Calu3 (cell line): ENCODE measurements at regions not wholly inside any gene's neighbourhood (a gene's known extent, or its start where the extent isn't known, plus 50 kb on each side); places are given as distances from the start of the nearest gene placed in this dataset.

ENCODE experiments used
- BruUV-seq: library from RNA; stranded (reverse); fragments of 400-500 nt; replicated peaks from 2 replicates; lab custom pipeline; 2021; lab: Mats Ljungman, UMichigan
- CTCF ChIA-PET: fragments of 300-600 bp; sonication (Branson Sonifier 250); formaldehyde crosslinking; loops from one replicate; lab custom pipeline; 2022; ENCODE audit warnings: antibody characterized with exemption; lab: Charles Lee
- DNase-seq: peaks from one replicate; pipeline ENCODE4 v3.0.0; 2022
- H3K27ac Mint-ChIP-seq: one replicate; pipeline ENCODE4 v1.8.0; 2022; ENCODE audit warnings: mixed read lengths; ENCODE audit not compliant: unreplicated experiment
- H3K27me3 Mint-ChIP-seq: one replicate; pipeline ENCODE4 v1.8.0; 2022; ENCODE audit warnings: mixed read lengths; ENCODE audit not compliant: unreplicated experiment
- H3K36me3 Mint-ChIP-seq: one replicate; pipeline ENCODE4 v1.8.0; 2022; ENCODE audit warnings: mild to moderate bottlenecking, moderate library complexity, mixed read lengths; ENCODE audit not compliant: insufficient read depth, unreplicated experiment
- H3K4me1 Mint-ChIP-seq: one replicate; pipeline ENCODE4 v1.8.0; 2022; ENCODE audit warnings: mild to moderate bottlenecking, low read depth, mixed read lengths; ENCODE audit not compliant: unreplicated experiment
- H3K4me3 Mint-ChIP-seq: one replicate; pipeline ENCODE4 v1.8.0; 2022; ENCODE audit warnings: mild to moderate bottlenecking, low read depth, moderate library complexity, mixed read lengths; ENCODE audit not compliant: unreplicated experiment
- H3K9me3 Mint-ChIP-seq: one replicate; pipeline ENCODE4 v1.8.0; 2022; ENCODE audit warnings: low read depth, mixed read lengths; ENCODE audit not compliant: unreplicated experiment
- intact Hi-C: fragments of 100-400 bp; cut with micrococcal nuclease; formaldehyde crosslinking; loops from one replicate; pipeline ENCODE4 v1.10.0; 2022; ENCODE audit not compliant: unreplicated experiment
- TF ChIP-seq, protein P1 (sequence below): fragments of 200-600 bp; IDR thresholded peaks from one replicate; pipeline ENCODE4 v1.8.0; 2022; ENCODE audit warnings: antibody characterized with exemption; ENCODE audit not compliant: unreplicated experiment

DNA sequence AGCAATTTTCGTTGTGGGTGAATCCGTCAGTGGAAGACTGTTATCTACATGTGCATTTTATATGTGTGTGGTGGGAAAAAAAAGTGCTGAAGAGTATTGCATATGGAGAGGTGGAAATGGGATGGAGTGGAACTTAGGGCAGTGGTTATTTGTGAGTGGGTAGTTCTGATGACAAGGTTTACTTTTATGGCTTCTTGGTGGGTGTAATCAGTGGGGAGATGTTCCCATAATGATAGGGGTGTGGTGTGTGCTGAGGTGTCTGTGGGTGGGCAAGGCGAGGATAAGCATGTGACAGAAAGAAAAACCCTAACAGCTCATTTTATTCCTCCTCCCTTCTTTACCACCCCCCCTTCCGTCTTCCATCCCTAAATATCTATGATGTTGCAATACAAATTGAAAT is 288.1 kb downstream of the NUF2 start:
- H3K9me3 Mint-ChIP-seq, result peaks cover 9% of the 10 kb centered on the region
- CTCF ChIA-PET, result no interaction called here
- H3K27me3 Mint-ChIP-seq, result no peaks in the 10 kb centered on the region
- TF ChIP-seq, protein P1, sequence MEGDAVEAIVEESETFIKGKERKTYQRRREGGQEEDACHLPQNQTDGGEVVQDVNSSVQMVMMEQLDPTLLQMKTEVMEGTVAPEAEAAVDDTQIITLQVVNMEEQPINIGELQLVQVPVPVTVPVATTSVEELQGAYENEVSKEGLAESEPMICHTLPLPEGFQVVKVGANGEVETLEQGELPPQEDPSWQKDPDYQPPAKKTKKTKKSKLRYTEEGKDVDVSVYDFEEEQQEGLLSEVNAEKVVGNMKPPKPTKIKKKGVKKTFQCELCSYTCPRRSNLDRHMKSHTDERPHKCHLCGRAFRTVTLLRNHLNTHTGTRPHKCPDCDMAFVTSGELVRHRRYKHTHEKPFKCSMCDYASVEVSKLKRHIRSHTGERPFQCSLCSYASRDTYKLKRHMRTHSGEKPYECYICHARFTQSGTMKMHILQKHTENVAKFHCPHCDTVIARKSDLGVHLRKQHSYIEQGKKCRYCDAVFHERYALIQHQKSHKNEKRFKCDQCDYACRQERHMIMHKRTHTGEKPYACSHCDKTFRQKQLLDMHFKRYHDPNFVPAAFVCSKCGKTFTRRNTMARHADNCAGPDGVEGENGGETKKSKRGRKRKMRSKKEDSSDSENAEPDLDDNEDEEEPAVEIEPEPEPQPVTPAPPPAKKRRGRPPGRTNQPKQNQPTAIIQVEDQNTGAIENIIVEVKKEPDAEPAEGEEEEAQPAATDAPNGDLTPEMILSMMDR, result no peak
- H3K4me3 Mint-ChIP-seq, result no peak overlapping the region
- DNase-seq, result no peak
- no peak overlapping the region for H3K27ac Mint-ChIP-seq
- BruUV-seq, result no TSS peak
- H3K36me3 Mint-ChIP-seq, result no peaks in the 10 kb centered on the region
- intact Hi-C loops, result no loop called here
- no peaks in the 10 kb centered on the region for H3K4me1 Mint-ChIP-seq

DNA sequence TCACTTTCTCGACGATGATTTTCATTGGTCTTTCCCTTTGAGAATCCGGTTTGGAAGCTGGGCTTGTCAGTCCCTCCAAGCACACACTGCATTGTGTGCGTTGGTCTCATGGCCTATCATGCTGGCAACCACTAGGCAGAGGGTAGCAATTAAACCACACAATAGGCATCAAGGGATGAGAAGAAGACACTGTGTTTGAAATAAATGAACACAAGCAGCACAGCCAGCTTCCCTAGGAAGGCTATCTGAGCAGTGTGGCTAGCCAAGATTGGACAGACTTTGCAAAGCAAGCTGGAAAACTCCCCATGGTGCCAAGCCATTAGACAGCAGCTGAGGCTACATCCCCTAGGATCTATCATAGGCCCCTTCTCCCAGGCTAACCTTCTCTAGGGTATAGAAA is 288.7 kb downstream of the NUF2 start:
- Mint-ChIP-seq H3K27me3 (no peaks in the 10 kb centered on the region), H3K27ac (no peak overlapping the region), H3K4me3 (no peak overlapping the region), H3K4me1 (no peaks in the 10 kb centered on the region), H3K9me3 (peaks cover 9% of the 10 kb centered on the region), H3K36me3 (no peaks in the 10 kb centered on the region)
- no peak for DNase-seq
- CTCF ChIA-PET, result no interaction called here
- TF ChIP-seq, protein P1, result no peak
- no TSS peak for BruUV-seq
- intact Hi-C loops, result no loop called here

GRCh38 chr1:163614361-163614760 is 292.6 kb downstream of the NUF2 start:
- BruUV-seq, result no TSS peak
- H3K9me3 Mint-ChIP-seq, result peaks cover 22% of the 10 kb centered on the region
- intact Hi-C loops, result no loop called here
- H3K4me1 Mint-ChIP-seq, result no peaks in the 10 kb centered on the region
- no peaks in the 10 kb centered on the region for H3K27me3 Mint-ChIP-seq
- TF ChIP-seq, protein P1, result no peak
- no peak overlapping the region for H3K4me3 Mint-ChIP-seq
- no peak overlapping the region for H3K27ac Mint-ChIP-seq
- H3K36me3 Mint-ChIP-seq, result no peaks in the 10 kb centered on the region
- CTCF ChIA-PET, result no interaction called here
- DNase-seq, result no peak

GRCh38 chr1:163628034-163628773 is 306.4 kb downstream of the NUF2 start:
- Mint-ChIP-seq H3K36me3 (no peaks in the 10 kb centered on the region), H3K4me3 (no peak overlapping the region), H3K9me3 (peaks cover 13% of the 10 kb centered on the region), H3K4me1 (no peaks in the 10 kb centered on the region), H3K27me3 (no peaks in the 10 kb centered on the region), H3K27ac (no peak overlapping the region)
- DNase-seq, result no peak
- CTCF ChIA-PET, result no interaction called here
- intact Hi-C loops, result no loop called here
- TF ChIP-seq, protein P1, result no peak
- BruUV-seq, result no TSS peak
